GM06990 (cell line): ENCODE measurements at regions not wholly inside any gene's neighbourhood (a gene's known extent, or its start where the extent isn't known, plus 50 kb on each side); places are given as distances from the start of the nearest gene placed in this dataset.

Experiments used
- DNase-seq: peaks from one replicate; pipeline ENCODE4 v3.0.0-alpha.2; 2011; ENCODE audit not compliant: insufficient read length; ENCODE audit errors: extremely low read depth
- H3K27me3 ChIP-seq: replicated peaks from 2 replicates; pipeline ENCODE4 v1.6.0; 2011; ENCODE audit warnings: low read length; ENCODE audit not compliant: control insufficient read depth, insufficient read depth
- H3K36me3 ChIP-seq: 2 replicates; pipeline ENCODE4 v1.5.1; 2011; ENCODE audit warnings: low read length; ENCODE audit not compliant: control insufficient read depth, insufficient read depth
- H3K4me3 ChIP-seq: replicated peaks from 2 replicates; pipeline ENCODE4 v1.5.1; 2011; ENCODE audit warnings: low read depth, mild to moderate bottlenecking, control low read depth, low read length
- TF ChIP-seq, protein P1 (sequence below): IDR thresholded peaks from 2 replicates; pipeline ENCODE4 v1.5.1; 2011; ENCODE audit warnings: low read length, control low read depth, mild to moderate bottlenecking, inconsistent platforms; ENCODE audit not compliant: insufficient read depth, poor library complexity, severe bottlenecking

DNA sequence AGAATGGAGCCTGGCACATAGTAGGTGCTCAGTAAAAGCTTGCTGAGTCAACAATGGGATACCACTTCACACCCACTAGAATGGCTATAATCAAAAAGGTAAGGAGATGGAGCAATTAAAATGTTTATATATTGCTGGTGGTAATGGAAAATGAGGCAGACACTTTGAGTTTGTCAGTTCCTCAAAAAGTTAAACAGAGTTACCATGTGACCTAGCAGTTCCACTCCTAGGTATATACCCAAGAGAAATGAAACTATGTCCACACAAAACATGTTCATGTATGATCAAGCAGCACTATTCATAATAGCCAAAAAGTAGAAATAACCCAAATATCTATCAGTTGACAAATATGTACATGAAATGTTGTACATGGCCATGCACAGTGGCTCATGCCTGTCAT lies 74.8 kb upstream of the ECE1 start:
- Histone ChIP-seq H3K4me3 (no peak overlapping the region), H3K36me3 (no peaks in the 10 kb centered on the region), H3K27me3 (no peaks in the 10 kb centered on the region)
- TF ChIP-seq, protein P1, sequence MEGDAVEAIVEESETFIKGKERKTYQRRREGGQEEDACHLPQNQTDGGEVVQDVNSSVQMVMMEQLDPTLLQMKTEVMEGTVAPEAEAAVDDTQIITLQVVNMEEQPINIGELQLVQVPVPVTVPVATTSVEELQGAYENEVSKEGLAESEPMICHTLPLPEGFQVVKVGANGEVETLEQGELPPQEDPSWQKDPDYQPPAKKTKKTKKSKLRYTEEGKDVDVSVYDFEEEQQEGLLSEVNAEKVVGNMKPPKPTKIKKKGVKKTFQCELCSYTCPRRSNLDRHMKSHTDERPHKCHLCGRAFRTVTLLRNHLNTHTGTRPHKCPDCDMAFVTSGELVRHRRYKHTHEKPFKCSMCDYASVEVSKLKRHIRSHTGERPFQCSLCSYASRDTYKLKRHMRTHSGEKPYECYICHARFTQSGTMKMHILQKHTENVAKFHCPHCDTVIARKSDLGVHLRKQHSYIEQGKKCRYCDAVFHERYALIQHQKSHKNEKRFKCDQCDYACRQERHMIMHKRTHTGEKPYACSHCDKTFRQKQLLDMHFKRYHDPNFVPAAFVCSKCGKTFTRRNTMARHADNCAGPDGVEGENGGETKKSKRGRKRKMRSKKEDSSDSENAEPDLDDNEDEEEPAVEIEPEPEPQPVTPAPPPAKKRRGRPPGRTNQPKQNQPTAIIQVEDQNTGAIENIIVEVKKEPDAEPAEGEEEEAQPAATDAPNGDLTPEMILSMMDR = no peak
- no peak for DNase-seq

DNA sequence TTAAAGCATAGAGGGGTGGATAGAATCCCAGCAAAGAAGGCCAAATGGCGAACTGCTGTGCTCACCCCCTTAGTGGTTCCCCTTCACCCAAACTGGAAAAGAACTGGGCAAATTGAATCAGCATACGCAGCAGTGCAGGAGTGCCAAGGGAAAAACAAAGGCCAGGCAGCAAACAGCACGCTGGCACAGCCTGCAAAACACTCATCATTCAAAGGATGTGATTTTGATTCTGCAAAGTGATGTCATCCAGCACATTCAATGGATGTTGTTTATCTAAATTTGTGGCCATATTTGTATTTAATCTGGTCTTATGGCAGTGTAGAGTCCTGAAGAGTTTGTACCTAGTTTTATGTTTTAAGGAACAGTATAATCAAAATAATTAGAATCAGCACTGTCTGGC lies 71.8 kb upstream of the ECE1 start:
- Histone ChIP-seq H3K4me3 (no peak overlapping the region), H3K27me3 (no peaks in the 10 kb centered on the region), H3K36me3 (no peaks in the 10 kb centered on the region)
- no peak for DNase-seq
- TF ChIP-seq, protein P1 = no peak

DNA sequence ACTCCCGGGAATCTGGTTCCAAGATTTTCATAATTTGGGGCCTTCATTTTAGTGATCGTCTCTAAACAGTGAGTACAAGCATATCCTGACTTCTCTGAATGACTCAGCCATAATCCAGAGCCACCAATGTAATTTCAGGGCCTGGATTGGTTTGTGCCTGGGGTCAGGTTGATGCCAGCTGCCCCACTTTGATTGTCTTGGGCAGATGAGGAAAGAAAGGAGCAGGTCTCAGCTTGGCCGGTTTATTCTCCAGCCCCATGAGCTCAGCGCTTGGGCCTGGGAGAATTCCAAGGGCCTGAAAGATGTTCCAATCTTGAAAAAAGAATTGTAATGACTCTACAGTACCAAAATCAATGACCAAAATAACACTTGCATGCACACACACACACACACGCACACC lies 71.2 kb upstream of the ECE1 start:
- no peak overlapping the region for H3K4me3 ChIP-seq
- no peak for DNase-seq
- no peaks in the 10 kb centered on the region for H3K36me3 ChIP-seq
- no peaks in the 10 kb centered on the region for H3K27me3 ChIP-seq
- TF ChIP-seq, protein P1 = no peak

DNA sequence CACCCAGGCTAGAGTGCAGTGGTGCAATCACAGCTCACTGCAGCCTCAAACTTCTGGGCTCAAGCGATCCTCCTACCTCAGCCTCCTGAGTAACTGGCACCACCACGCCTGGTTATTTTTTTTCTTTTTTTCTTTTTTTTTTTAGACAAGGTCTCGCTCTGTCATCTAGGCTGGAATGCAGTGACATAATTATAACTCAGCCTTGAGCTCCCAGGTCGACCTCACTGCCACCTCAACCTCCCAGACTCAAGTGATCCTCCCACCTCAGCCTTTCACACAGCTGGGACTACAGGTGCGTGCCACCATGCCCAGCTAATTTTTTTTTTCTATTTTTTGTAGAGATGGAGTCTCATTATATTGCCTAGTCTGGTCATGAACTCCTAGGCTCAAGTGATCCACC lies 66.9 kb upstream of the ECE1 start:
- Histone ChIP-seq H3K4me3 (no peak overlapping the region), H3K27me3 (no peaks in the 10 kb centered on the region; the same call in 1 of the 2 replicates), H3K36me3 (no peaks in the 10 kb centered on the region)
- TF ChIP-seq, protein P1 = no peak
- DNase-seq = no peak

DNA sequence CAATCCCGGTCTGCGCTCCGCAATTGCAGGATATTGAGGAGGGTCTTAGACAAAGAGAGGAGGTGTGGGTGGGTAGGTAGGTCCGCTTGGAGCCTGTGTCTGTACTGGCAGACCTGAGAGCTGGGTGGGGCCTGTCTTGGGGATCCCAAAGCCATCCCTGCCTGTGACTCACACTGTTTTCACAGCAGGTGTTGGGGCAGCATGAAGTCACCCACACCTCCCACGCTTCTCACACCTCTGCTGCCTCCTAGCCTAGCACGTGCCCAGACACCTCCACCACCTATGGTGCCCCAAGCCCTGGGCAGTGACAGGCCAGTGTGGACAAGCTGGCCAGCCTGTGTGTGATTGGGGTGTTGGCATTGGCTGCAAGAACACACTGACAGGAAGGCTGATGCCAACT lies 65.7 kb upstream of the ECE1 start:
- Histone ChIP-seq H3K4me3 (no peak overlapping the region), H3K36me3 (no peaks in the 10 kb centered on the region), H3K27me3 (no peaks in the 10 kb centered on the region; the same call in 1 of the 2 replicates)
- TF ChIP-seq, protein P1 = no peak
- no peak for DNase-seq

DNA sequence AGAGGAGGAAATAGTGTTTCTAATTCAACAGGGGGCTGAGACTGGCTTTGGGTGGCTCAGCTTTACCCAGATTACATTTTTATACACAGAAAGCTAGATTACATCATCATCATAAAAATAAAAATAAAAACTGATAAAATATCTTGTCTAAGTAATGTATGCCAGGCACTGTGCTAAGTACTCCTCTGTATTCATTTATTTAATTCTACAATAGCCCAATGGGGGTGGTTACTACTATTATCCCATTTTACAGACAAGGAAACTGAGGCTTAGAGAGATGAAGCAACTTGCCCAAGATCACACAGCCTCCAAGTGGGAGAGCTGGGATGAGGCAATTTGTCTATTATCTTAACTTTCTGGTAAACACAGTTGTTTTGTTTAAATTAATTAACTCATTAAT lies 62.3 kb upstream of the ECE1 start:
- H3K36me3 ChIP-seq = no peaks in the 10 kb centered on the region
- DNase-seq = no peak
- TF ChIP-seq, protein P1 = no peak
- H3K4me3 ChIP-seq = no peak overlapping the region
- no peaks in the 10 kb centered on the region; the same call in none of the 2 replicates for H3K27me3 ChIP-seq
